Chondrocyte (in vitro differentiated cells): ENCODE measurements at regions not wholly inside any gene's neighbourhood (a gene's known extent, or its start where the extent isn't known, plus 50 kb on each side); places are given as distances from the start of the nearest gene placed in this dataset.
A peak's percentile ranks its signal among the peaks of the same experiment; 100 is the strongest.

Experiments used
- DNase-seq: peaks from one replicate; pipeline ENCODE4 v3.0.0; 2021; ENCODE audit warnings: mixed read lengths, low spot score
- H3K27ac Mint-ChIP-seq: one replicate; pipeline ENCODE4 v1.8.0; 2021; ENCODE audit warnings: mild to moderate bottlenecking, moderate library complexity, mixed read lengths; ENCODE audit not compliant: unreplicated experiment
- H3K27me3 Mint-ChIP-seq: 2 replicates; pipeline ENCODE4 v1.8.0; 2021; ENCODE audit warnings: low read depth, mixed read lengths
- H3K36me3 Mint-ChIP-seq: 2 replicates; pipeline ENCODE4 v1.8.0; 2021; ENCODE audit warnings: low read depth, mixed read lengths
- H3K4me1 Mint-ChIP-seq: 2 replicates; pipeline ENCODE4 v1.8.0; 2021; ENCODE audit warnings: low read depth, mild to moderate bottlenecking, mixed read lengths
- H3K4me3 Mint-ChIP-seq: one replicate; pipeline ENCODE4 v1.8.0; 2021; ENCODE audit warnings: mild to moderate bottlenecking, moderate library complexity, mixed read lengths; ENCODE audit not compliant: unreplicated experiment
- H3K9me3 Mint-ChIP-seq: 2 replicates; pipeline ENCODE4 v1.8.0; 2021; ENCODE audit warnings: low read depth, mixed read lengths
- TF ChIP-seq, protein P1 (sequence below): fragments of 200-600 bp; sonication (generic); IDR thresholded peaks from 2 replicates; pipeline ENCODE4 v1.5.0; 2021; ENCODE audit warnings: antibody characterized with exemption, mild to moderate bottlenecking, moderate library complexity

DNA sequence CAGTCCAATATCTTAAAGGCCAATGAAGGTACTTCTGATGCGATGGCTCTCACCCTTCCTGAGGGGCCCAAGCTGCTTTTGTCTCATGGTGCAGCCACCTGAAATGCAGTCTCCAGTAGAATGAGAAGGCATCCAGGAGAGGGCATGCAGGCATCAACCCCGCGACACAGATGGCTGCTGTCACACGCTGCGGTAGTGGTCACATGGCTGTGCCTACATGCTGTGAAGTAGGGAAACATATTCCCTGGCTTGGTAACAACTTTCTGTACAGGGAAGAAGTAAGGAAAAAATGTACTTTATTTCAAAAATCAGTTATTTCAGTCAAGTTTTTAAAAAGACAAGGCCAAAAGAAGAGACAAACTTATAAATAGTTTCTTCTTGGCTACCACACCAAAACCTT is 139.9 kb downstream of the TRIML1 start:
- no peaks in the 10 kb centered on the region for H3K36me3 Mint-ChIP-seq
- no peak for DNase-seq
- TF ChIP-seq, protein P1, sequence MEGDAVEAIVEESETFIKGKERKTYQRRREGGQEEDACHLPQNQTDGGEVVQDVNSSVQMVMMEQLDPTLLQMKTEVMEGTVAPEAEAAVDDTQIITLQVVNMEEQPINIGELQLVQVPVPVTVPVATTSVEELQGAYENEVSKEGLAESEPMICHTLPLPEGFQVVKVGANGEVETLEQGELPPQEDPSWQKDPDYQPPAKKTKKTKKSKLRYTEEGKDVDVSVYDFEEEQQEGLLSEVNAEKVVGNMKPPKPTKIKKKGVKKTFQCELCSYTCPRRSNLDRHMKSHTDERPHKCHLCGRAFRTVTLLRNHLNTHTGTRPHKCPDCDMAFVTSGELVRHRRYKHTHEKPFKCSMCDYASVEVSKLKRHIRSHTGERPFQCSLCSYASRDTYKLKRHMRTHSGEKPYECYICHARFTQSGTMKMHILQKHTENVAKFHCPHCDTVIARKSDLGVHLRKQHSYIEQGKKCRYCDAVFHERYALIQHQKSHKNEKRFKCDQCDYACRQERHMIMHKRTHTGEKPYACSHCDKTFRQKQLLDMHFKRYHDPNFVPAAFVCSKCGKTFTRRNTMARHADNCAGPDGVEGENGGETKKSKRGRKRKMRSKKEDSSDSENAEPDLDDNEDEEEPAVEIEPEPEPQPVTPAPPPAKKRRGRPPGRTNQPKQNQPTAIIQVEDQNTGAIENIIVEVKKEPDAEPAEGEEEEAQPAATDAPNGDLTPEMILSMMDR, result no peak
- H3K4me3 Mint-ChIP-seq, result no peak overlapping the region
- H3K4me1 Mint-ChIP-seq, result peaks cover 12% of the 10 kb centered on the region
- no peak overlapping the region for H3K27ac Mint-ChIP-seq
- H3K27me3 Mint-ChIP-seq, result peaks cover 6% of the 10 kb centered on the region
- no peaks in the 10 kb centered on the region for H3K9me3 Mint-ChIP-seq

DNA sequence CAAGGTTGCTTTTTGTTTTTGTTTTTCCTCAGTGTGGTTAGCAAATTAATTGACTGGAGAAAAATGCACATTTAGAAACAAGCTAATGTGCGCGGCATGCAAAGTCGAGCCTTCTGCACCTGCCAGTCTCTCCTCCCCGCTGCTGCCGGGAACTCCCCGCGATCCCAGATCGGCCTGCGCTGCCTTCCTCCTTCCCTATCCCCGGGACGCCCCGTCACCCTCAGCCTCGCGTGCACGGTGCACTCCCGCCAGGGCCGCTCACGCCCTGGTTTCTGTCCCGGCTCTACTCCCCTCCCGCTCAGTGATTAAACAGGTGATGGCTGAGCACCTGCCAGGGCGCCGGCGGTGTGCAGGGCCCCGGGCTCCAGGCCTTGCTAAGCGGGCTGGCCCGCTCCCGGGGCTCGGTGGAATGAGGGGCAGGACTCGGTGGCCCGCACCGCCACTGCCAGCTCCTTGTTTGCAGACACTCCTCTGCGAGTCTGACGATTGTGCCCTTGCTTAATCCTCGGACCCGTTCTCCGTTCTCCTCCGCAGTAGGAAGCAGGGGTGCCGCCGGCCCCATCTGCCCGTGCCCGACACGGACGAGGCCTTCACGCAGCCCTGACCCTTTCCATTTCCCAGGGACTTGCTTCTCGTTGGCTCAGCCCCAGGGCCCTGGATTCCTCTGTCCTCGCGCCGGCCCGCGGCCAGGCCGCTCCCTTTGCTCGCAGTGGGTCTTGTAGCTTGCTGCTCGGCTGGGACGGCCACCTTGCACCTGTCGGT is 143.4 kb downstream of the TRIML1 start:
- Mint-ChIP-seq H3K27ac (no peak overlapping the region), H3K27me3 (peaks cover 6% of the 10 kb centered on the region), H3K4me3 (peak overlapping the region; percentile 65), H3K9me3 (no peaks in the 10 kb centered on the region), H3K4me1 (peaks cover 10% of the 10 kb centered on the region), H3K36me3 (no peaks in the 10 kb centered on the region)
- DNase-seq, result no peak
- TF ChIP-seq, protein P1, result no peak

DNA sequence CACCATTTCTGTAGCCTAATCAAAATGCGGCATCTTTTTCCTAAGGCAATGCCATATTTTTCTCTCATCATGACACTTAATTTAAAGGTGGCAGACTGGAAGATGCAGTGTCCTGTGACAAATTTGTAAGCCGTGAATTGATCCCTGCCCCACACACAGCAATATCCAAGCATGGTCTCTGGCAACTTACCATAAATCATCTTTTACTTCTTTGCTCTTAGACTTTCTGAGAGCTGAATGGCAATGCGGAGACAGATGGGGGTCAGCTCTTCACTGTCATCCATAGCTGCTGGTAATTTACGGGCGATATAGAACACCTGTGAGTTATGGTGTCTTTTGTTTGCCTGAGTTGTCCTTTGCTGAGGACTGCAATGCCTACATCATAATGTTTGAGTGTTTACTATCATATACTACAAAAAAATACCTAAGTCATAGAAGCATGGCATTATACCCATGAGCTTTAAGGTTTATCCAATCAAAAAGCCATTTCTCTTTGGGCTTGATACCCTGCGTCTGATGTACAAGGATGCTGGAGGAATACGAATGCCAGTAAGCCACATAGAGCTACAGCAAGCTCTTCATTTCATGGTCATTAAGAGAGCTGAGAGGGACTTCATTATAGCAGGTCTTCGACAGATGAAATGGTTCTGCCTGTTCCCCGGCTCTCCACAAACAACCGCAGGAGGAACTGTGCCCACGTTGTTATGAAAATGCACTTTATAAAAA is 148.1 kb downstream of the TRIML1 start:
- no peak overlapping the region for H3K4me3 Mint-ChIP-seq
- no peak for DNase-seq
- no peak overlapping the region for H3K27ac Mint-ChIP-seq
- peaks cover 9% of the 10 kb centered on the region for H3K4me1 Mint-ChIP-seq
- no peaks in the 10 kb centered on the region for H3K36me3 Mint-ChIP-seq
- TF ChIP-seq, protein P1, result no peak
- peaks cover 3% of the 10 kb centered on the region for H3K27me3 Mint-ChIP-seq
- no peaks in the 10 kb centered on the region for H3K9me3 Mint-ChIP-seq

DNA sequence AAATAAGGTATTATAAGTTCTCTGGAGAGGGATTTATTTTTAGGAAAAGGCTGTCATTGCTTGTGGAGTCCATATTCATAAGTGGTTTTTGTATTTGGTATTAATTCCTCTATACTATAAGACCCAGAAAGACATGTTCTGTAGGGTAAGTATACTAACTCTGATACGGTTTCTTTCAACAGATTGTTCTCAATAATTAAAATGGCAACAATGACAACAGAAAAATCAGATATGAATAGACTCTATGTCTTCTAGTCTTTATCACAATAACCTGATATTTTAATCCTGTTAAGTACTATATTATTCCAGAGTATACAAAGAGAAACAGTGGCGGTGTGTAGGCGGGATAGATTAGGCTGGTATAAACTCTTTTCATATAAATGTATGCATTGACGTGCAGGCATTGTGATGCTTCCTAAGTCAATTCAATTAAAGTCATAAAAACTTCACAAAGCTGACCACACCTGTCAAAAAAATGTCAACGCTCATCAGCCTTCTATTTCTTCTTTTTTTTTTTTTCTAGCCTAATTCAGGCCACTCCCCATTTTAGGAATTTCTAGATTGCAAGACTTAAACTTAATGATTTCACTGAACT is 150.4 kb downstream of the TRIML1 start:
- H3K27me3 Mint-ChIP-seq, result no peaks in the 10 kb centered on the region
- H3K9me3 Mint-ChIP-seq, result no peaks in the 10 kb centered on the region
- no peaks in the 10 kb centered on the region for H3K36me3 Mint-ChIP-seq
- no peaks in the 10 kb centered on the region for H3K4me1 Mint-ChIP-seq
- no peak for DNase-seq
- no peak overlapping the region for H3K4me3 Mint-ChIP-seq
- TF ChIP-seq, protein P1, result no peak
- H3K27ac Mint-ChIP-seq, result no peak overlapping the region

DNA sequence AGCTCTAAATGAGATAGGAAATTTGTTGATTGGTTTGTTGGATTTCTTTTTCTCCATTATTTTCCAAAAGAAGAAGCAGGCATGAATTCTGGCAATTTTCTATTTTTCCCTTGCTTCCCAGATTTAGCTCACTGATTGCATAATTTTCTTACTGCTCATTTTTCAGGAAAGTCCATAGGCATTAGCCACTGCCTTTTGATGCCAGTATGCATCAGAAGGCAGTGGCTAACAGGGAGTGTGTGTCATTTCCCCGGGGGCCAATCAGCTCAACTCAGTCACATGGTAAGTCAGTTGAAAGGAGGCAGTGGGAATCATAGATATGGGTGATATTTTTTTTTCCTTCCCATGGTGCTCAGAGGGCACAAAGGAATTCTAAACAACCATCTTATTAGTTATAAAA is 156.7 kb downstream of the TRIML1 start:
- TF ChIP-seq, protein P1, result no peak
- Mint-ChIP-seq H3K27me3 (no peaks in the 10 kb centered on the region), H3K36me3 (no peaks in the 10 kb centered on the region), H3K4me3 (no peak overlapping the region), H3K27ac (no peak overlapping the region), H3K4me1 (peaks cover 20% of the 10 kb centered on the region), H3K9me3 (peaks cover 7% of the 10 kb centered on the region)
- DNase-seq, result no peak
